22Rv1 (cell line): ENCODE measurements at regions not wholly inside any gene's neighbourhood (a gene's known extent, or its start where the extent isn't known, plus 50 kb on each side); places are given as distances from the start of the nearest gene placed in this dataset.

Source experiments
- H3K27ac ChIP-seq: fragments of 450-650 bp; 2 replicates; pipeline ENCODE4 v1.5.1; 2017
- CTCF ChIP-seq: fragments of 450-650 bp; IDR thresholded peaks from 2 replicates; pipeline ENCODE4 v1.5.1; 2017; ENCODE audit warnings: mild to moderate bottlenecking
- ZFX ChIP-seq: fragments of 450-650 bp; IDR thresholded peaks from 2 replicates; pipeline ENCODE4 v1.6.1; 2017; ENCODE audit warnings: antibody characterized with exemption, borderline replicate concordance

DNA sequence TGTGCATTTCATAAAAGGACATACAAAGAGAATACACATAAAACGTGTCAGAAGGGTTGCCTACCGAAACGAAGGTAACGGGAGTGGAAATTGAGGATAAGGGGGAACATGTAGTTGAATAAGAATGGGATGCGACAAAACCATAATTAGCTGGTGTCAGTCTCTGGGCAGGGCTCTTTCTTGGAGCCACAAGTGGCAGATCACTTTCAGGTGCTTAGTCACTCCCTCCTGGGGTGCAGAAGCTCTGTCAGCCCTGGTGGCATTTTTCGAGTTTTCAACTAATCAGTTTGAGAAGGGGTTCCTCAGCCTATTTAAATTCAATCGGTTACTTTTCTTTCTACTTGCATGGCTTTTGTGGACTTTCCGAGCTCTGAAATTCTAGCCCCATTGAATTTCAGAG lies 133.9 kb upstream of the IGSF21 start:
- no peak overlapping the region for H3K27ac ChIP-seq
- no peak for TF ChIP-seq CTCF
- TF ChIP-seq ZFX, result no peak

- no peak for TF ChIP-seq CTCF
- TF ChIP-seq ZFX, result no peak
- H3K27ac ChIP-seq, result no peak overlapping the region
Observed at GRCh38 chr1:17976854-17977253, 130.7 kb upstream of the IGSF21 start.

DNA sequence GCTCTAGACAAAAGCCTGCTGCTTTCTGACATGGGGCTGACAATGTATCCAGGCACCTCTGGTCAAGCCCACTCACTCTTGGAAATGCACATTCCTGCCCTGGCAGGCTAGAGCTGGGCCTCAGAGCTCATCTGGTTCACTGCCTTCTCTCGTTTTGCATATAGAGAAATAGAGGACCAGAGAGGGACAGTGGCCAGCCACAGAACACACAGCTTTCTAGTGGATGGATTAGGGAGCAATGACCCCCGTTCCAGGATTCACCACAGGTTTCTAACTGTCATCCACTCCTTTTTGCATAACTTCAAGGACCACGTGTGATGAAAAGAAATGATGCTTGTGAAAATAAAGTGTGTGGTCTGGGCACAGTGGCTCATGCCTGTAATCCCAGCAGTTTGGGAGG lies 129.6 kb upstream of the IGSF21 start:
- no peak overlapping the region for H3K27ac ChIP-seq
- TF ChIP-seq CTCF, result no peak
- TF ChIP-seq ZFX, result no peak

GRCh38 chr1:17979815-17980214 lies 127.8 kb upstream of the IGSF21 start:
- TF ChIP-seq ZFX (no peak), CTCF (no peak)
- no peak overlapping the region for H3K27ac ChIP-seq

DNA sequence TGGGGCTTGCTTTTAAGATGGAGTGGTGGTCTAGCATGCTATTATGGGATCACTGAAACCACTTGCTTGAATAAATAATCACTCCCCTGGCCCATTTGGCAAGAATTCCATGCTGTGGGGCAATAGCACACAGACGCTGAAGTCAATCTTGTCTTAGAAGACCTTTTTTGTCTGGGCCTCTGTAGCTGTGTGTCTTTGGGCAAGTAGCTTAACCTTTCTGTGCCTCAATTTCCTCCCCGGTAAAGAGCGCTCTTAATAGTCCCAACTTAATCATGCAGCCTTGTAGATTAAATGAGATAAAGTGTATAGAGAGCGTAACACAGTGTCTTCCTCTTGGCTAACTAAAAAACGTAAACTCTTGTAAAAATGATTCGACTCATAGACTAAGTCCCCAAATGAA lies 125.4 kb upstream of the IGSF21 start:
- TF ChIP-seq ZFX (no peak), CTCF (no peak)

DNA sequence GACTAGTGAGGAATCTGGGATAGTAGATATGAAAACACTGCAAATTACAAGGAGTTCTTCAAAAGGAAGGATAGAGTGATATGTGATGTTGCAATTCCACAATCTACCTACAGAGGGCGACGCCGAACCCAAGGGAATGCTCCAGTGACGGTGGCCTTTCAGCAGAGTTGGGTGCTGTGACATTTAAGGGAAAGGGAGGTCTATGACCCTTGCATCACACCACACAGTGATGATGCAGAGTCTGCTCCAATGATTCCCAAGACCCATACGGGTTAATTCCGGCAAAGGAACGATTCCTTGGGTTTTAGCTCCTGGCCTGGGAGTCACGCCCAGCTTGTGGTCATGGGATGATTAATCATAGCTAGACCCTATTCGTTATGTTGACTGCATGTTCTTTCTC lies 123.0 kb upstream of the IGSF21 start:
- H3K27ac ChIP-seq, result no peak overlapping the region
- TF ChIP-seq ZFX (no peak), CTCF (peak; percentile 85)

More for the DNA sequence above, 125.4 kb upstream of the IGSF21 start:
- no peak overlapping the region for H3K27ac ChIP-seq

GRCh38 chr1:17986156-17986555 lies 121.4 kb upstream of the IGSF21 start:
- H3K27ac ChIP-seq, result no peak overlapping the region
- TF ChIP-seq ZFX (no peak), CTCF (no peak)
